ENCODE measurements at regions not wholly inside any gene's neighbourhood (a gene's known extent, or its start where the extent isn't known, plus 50 kb on each side); places are given as distances from the start of the nearest gene placed in this dataset.
"Not testable (repeated sequence)": the region's sequence is repeated elsewhere in the genome, so short reads cannot be mapped to it uniquely, and the experiment has no call there.

- DNase-seq (ENCODE audit: low spot score): not testable (repeated sequence)
Observed at GRCh38 chr6:58097251-58097650, 779.8 kb downstream of the PRIM2 start.

GRCh38 chr6:58113960-58114359 is 796.5 kb downstream of the PRIM2 start:
- no peak for DNase-seq (ENCODE audit: low spot score)

DNA sequence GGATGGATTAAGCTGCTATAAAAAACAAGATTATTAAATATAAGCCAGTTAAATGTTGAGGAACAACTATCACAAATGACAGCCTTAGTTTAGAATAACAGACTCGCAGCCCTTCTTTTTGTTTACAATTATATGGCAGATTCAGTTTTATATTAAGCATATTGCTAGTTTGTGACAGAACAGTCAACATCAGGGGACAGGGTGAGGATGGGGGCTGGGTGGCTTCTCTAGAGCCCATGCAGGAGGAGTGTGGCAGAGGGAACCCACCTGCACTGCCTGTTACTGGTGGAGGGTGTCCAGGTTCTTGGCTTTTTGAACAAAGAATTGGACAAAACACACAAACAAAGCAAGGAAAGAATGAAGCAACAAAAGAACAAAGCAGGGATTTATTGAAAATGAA is 799.7 kb downstream of the PRIM2 start:
- not testable (repeated sequence) for DNase-seq (ENCODE audit: low spot score)

DNA sequence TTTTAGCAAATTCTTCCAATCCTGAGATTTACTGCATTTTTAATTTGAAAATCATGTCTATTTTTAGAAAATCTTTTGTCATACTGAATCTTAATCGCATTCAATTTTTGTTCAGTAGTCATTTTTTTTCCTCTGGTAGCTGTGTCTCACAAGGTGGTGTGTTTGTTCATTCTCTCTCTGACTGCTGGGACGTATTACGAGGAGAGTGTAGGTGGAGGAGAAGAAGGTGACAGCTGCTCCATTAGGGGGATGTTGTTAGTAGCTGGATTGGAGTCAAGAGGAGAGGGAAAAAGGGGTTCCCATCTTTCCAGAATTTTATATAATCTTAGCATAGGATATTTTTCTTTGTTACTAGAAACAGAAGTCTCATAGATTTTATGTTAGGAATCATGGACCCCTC is 804.2 kb downstream of the PRIM2 start:
- not testable (repeated sequence) for DNase-seq (ENCODE audit: low spot score)

DNA sequence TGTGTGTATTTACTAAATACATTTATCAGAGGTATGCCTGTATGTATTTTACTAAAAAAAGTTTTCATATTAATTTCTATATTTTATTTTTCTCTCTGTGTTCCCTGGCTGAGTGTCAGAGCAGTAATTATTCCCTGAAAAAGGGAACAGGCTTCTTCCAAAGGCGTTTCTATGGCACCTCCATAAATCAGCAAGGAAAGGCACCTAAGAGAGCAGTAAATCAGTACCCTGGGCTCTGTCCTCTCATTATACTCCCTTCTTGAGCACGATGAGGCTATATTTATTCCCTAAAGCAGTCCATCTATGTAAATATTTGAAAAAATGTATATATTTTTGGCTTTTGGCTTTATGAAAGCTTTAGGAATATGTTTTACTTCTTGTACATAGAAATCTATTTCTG is 806.3 kb downstream of the PRIM2 start:
- DNase-seq (ENCODE audit: low spot score): not testable (repeated sequence)

GRCh38 chr6:58128549-58128948 is 811.1 kb downstream of the PRIM2 start:
- not testable (repeated sequence) for DNase-seq (ENCODE audit: low spot score)

DNA sequence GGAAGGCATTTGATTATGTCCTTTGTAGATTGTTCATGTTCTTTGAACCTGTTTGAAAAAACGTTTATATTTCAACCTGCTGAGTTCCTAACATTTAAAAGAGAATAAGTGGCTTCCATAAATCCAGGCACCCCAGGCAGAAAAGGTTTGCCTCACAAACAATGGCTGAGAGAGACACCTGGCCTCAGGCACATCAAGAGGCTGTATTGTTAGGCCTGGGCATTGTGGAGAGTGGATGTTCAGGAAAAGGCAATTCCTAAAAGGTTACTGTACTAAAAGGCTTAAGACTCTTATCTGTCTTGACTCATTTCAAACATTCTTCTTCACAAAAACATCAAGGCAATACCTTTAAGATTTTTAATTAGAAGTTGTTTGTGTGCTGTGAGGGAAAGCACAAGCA is 811.7 kb downstream of the PRIM2 start:
- not testable (repeated sequence) for DNase-seq (ENCODE audit: low spot score)

DNA sequence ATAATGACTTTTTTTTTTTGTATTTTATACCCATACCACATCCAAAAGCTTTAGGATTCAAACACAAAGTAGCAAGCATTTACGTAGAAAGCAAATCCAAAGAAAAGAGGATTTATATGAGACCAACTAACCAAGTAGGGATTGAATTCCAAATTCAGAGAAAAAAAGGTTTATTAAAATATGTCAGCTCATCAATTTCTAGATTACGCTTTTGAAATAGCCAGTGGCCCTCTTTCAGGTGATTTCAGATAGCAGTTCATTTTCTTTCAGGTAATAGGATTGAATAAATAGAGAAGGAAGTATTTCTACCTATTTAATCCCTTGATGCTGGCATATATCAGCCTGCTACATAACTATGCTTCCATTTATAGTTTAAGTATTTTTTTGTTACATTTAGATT is 822.3 kb downstream of the PRIM2 start:
- DNase-seq (ENCODE audit: low spot score): not testable (repeated sequence)

DNA sequence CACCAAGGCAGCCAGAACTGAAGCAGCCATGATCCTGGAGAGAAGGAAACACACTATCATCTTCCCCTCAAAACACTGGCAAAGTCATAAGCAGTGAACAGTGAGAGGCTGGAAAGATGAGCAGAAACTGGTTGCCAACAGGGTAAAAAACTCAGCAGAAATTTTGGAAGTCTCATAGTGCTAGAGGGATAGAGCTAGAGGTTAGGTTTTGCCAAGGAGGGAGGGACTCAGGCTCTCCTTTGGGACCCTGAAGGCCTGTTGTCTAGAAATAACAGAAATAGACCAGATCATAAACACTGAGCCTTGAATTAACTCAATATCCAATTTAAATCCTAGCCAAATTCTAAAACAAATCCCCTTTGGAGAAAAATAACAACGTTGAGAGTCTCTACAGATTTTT is 853.6 kb downstream of the PRIM2 start:
- DNase-seq (ENCODE audit: low spot score): not testable (repeated sequence)

GRCh38 chr6:58181557-58182065 is 864.2 kb downstream of the PRIM2 start:
- DNase-seq (ENCODE audit: low spot score): not testable (repeated sequence)

- not testable (repeated sequence) for DNase-seq (ENCODE audit: low spot score)
Observed at GRCh38 chr6:58185300-58185699, 867.9 kb downstream of the PRIM2 start.

DNA sequence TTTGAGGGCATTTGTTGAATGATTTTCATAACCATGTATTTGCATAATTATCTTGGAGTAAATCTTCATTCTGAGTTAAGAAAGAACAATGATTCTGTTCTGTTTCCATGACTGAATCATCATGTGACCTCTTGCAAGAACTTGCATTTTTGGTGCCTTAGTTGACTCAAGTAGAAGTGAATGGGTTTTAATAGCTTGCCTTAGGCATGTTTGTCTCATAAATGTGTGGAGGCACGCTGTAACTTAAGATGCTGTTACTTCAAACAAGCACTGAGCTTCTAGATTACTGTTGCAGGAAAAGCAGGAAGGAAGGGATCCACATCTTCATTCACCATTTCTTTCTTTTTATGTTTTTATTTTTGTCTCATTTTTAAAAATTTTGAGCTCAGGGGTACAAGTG is 875.8 kb downstream of the PRIM2 start:
- not testable (repeated sequence) for DNase-seq (ENCODE audit: low spot score)

- DNase-seq (ENCODE audit: low spot score): no peak
Observed at GRCh38 chr6:58198301-58198700, 880.9 kb downstream of the PRIM2 start.

DNA sequence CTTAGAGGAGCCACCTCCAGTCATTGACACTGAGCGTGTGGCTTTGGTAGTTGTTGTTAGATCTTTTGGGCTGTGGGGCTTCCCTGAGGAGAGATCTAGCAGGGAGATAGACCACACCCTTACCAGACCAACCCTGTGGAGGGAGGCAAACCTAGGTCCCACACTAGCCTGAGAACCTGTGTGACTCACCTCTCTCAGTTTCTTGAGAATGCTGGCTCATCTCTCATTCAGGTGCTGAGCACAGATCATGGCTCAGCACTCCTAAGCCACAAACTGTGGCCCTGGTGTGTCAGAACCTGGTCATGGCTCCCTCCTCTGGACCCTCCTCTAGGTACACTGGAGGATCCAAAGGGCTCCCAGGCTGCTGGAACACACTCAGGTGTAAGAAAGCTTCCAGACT is 919.7 kb downstream of the PRIM2 start:
- DNase-seq (ENCODE audit: low spot score): not testable (repeated sequence)

DNA sequence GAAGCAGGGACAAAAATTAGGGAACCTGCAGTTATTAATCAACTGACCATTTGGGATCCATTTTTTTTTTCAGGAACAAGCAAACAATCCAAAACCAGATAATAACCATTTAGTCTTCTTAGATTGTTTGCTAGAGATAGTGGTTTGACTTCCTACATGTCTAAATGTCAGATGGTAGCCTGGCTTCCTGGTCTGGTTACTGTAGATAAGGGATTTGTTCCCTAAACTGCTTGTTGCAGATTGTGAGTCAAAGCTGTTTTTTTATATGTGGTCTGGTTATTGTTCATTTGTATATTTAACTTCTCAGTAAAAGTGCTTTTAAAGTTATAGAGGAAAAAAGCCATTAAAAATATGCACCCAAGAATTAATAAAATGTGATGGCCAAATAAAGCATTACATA is 921.0 kb downstream of the PRIM2 start:
- DNase-seq (ENCODE audit: low spot score): not testable (repeated sequence)

DNA sequence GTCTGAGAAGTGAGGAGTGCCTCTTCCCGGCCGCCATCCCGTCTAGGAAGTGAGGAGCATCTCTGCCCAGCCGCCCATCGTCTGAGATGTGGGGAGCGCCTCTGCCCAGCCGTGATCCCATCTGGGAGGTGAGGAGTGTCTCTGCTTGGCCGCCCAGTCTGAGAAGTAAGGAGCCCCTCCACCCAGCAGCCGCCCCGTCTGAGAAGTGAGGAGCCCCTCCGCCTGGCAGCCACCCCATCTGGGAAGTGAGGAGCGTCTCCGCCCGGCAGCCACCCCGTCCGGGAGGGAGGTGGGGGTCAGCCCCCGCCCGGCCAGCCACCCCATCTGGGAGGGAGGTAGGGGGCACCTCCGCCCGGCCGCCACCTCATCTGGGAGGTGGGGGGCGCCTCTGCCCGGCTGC is 940.2 kb downstream of the PRIM2 start:
- DNase-seq (ENCODE audit: low spot score): not testable (repeated sequence)

- no peak for DNase-seq (ENCODE audit: low spot score)
Observed at GRCh38 chr6:58290177-58290576, 972.7 kb downstream of the PRIM2 start.

DNA sequence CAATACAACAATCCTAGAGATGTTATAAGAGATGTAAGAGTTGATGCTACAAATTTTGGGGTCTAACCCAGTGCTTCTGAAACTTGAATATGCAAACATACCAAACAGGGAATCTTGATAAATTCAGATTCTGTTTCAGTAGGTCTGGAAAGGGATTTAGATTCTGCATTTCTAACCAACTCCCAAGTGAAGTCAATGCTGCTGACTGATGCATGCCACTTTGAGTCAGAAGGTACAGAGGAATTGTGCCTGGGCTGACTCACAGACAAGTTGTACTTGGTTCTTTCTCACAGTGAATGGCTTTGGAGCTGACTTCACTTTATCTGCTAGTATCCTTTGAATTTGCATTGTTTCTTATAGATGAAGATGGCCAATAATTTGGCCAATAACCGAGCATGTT is 973.9 kb downstream of the PRIM2 start:
- not testable (repeated sequence) for DNase-seq (ENCODE audit: low spot score)

DNA sequence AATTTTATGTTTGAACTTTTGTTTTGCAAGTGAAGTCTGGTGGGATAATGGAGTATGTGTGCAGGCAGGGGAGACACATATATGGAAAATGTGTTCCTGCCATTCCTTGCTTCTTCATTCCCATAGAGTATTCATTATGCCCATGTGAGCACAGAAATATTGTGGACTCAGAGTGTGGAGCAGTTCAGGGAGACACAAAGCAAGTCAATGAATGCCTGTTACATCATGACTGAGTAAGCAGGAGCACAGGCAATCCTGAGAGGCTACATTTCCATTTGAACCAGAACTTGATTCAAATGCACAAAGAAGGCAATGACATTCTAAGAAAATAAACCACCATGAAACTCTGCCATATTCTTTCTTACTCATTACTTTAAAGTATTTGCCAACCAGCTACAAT is 990.5 kb downstream of the PRIM2 start:
- DNase-seq (ENCODE audit: low spot score): not testable (repeated sequence)

DNA sequence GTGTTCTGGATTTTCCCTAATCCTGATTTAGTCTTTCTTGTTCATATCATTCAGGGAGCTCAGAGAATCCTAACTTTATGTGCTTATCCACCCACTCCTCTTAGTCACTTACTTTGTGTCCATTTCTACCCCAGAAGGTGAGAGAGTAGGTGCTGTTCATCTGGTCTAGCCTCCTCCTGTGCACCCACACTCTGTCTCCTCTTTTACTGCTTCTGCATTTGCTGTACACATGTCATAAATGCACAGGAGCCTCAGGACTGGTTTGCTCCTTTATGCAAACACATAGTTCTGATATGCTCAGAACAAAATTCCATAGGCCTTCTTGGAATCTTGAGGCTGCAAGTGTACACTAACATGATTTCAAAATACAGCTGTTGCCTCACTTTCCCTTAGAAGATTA is 1014.7 kb downstream of the PRIM2 start:
- not testable (repeated sequence) for DNase-seq (ENCODE audit: low spot score)

GRCh38 chr6:58342287-58342686 is 1024.9 kb downstream of the PRIM2 start:
- not testable (repeated sequence) for DNase-seq (ENCODE audit: low spot score)

- not testable (repeated sequence) for DNase-seq (ENCODE audit: low spot score)
Observed at GRCh38 chr6:58347534-58347933, 1030.1 kb downstream of the PRIM2 start.

GRCh38 chr6:58351619-58352018 is 1034.2 kb downstream of the PRIM2 start:
- DNase-seq (ENCODE audit: low spot score): not testable (repeated sequence)

GRCh38 chr6:58358452-58358851 is 1041.0 kb downstream of the PRIM2 start:
- DNase-seq (ENCODE audit: low spot score): not testable (repeated sequence)

- DNase-seq (ENCODE audit: low spot score): not testable (repeated sequence)
Observed at GRCh38 chr6:58365856-58366255, 1048.4 kb downstream of the PRIM2 start.

Data from SW480 (cell line).